ENCODE measurements at regions not wholly inside any gene's neighbourhood (a gene's known extent, or its start where the extent isn't known, plus 50 kb on each side); places are given as distances from the start of the nearest gene placed in this dataset.

DNA sequence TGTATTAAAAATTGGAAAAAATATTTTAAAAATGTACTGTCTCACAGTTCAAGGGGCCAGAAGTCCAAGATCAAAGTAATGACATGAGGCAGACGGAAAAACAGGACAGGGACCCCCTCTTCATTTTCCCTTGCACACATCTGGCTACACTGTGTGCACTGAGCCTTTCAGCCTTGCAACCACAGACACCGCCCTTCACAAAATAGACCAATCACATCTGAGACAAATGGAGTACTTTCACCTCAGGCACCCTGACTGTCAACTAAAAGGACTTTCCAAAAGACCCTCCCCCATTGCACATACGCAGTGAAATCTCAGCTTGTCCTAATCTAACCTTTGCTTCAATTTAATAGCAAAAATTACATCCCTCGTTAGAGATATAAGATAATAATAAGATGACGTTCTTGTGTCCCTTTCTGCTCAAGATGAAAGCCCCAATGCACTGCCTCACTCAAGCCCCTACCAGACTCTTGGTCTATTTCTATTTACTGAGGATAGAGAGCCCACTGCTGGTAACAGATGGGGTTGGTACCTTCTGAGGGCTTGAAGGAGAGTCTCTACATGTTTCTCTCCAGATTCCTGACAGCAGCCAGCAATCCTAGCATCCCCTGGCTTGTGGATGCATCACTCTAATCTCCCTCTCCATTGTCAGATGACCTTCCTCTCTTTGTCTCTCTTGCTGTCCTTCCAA, 514.8 kb upstream of the ADAMTS16 start:
- DNase-seq, result no peak
- Histone ChIP-seq H3K4me1 (no peaks in the 10 kb centered on the region), H3K27me3 (no peaks in the 10 kb centered on the region), H3K4me3 (replicated peaks in 1 of 3) (no peak overlapping the region), H3K27ac (no peak overlapping the region), H3K36me3 (no peaks in the 10 kb centered on the region), H3K9me3 (no peaks in the 10 kb centered on the region)
- intact Hi-C loops (cut with DNase I), result no loop called here
- 89 to 90% methylated on average over 5 of the region's 5 CpGs for WGBS, 2 donors
- TF ChIP-seq POLR2A (IDR thresholded peaks at IDR 0.05), result no peak
- TF ChIP-seq, protein P1, sequence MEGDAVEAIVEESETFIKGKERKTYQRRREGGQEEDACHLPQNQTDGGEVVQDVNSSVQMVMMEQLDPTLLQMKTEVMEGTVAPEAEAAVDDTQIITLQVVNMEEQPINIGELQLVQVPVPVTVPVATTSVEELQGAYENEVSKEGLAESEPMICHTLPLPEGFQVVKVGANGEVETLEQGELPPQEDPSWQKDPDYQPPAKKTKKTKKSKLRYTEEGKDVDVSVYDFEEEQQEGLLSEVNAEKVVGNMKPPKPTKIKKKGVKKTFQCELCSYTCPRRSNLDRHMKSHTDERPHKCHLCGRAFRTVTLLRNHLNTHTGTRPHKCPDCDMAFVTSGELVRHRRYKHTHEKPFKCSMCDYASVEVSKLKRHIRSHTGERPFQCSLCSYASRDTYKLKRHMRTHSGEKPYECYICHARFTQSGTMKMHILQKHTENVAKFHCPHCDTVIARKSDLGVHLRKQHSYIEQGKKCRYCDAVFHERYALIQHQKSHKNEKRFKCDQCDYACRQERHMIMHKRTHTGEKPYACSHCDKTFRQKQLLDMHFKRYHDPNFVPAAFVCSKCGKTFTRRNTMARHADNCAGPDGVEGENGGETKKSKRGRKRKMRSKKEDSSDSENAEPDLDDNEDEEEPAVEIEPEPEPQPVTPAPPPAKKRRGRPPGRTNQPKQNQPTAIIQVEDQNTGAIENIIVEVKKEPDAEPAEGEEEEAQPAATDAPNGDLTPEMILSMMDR (IDR thresholded peaks at IDR 0.05), result no peak

DNA sequence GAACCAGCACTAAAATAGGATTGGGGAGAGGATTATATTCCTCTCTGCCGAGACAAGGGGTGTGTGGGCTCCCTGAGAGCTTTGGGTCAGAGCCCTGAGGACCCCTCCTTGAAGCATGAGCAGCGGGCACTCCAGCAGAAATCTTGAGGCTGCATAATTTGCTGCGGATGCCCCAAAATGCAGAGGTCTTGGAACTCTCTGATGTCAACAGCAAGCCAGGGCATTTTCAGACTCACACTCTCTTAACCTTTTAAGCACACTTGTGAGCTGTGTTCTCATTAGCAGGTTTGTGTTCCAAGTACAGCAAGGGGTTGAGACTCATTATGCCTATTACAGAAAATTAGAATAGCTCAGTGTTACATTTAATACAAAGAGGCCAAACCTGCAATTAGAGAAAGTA, 513.0 kb upstream of the ADAMTS16 start:
- no peak overlapping the region for H3K27ac ChIP-seq
- H3K27me3 ChIP-seq, result no peaks in the 10 kb centered on the region
- no peak for TF ChIP-seq POLR2A (IDR thresholded peaks at IDR 0.05)
- no peak overlapping the region for H3K4me3 ChIP-seq (replicated peaks in 1 of 3)
- intact Hi-C loops (cut with DNase I), result no loop called here
- H3K9me3 ChIP-seq, result no peaks in the 10 kb centered on the region
- WGBS, 2 donors, result 32 to 38% methylated on average over 3 of the region's 3 CpGs
- DNase-seq, result no peak
- no peaks in the 10 kb centered on the region for H3K4me1 ChIP-seq
- H3K36me3 ChIP-seq, result no peaks in the 10 kb centered on the region

DNA sequence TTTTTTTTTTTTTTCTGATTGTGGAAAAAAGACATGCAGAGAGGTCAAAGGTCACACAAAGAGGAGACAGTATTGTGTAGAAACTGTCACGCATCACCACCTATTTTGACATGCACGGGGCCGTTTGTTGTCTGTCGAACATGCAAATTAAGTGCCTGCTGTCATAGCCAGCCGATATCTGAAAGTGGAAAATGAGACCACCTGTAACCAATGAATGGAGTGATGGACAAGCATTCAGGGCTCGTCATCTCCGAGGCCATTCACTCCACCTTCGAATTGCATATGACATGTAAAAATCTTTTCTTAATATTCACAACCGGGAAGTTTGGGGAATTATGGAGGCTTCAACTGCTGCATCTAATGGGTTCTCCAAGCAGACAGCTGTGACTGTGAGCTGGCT, 512.2 kb upstream of the ADAMTS16 start:
- no peaks in the 10 kb centered on the region for H3K9me3 ChIP-seq
- H3K27me3 ChIP-seq, result no peaks in the 10 kb centered on the region
- intact Hi-C loops (cut with DNase I), result no loop called here
- no peak for DNase-seq
- 65 to 66% methylated on average over 9 of the region's 9 CpGs for WGBS, 2 donors
- no peaks in the 10 kb centered on the region for H3K4me1 ChIP-seq
- H3K4me3 ChIP-seq (replicated peaks in 1 of 3), result no peak overlapping the region
- TF ChIP-seq, protein P1 (IDR thresholded peaks at IDR 0.05), result no peak
- TF ChIP-seq POLR2A (IDR thresholded peaks at IDR 0.05), result no peak
- no peak overlapping the region for H3K27ac ChIP-seq
- H3K36me3 ChIP-seq, result no peaks in the 10 kb centered on the region

DNA sequence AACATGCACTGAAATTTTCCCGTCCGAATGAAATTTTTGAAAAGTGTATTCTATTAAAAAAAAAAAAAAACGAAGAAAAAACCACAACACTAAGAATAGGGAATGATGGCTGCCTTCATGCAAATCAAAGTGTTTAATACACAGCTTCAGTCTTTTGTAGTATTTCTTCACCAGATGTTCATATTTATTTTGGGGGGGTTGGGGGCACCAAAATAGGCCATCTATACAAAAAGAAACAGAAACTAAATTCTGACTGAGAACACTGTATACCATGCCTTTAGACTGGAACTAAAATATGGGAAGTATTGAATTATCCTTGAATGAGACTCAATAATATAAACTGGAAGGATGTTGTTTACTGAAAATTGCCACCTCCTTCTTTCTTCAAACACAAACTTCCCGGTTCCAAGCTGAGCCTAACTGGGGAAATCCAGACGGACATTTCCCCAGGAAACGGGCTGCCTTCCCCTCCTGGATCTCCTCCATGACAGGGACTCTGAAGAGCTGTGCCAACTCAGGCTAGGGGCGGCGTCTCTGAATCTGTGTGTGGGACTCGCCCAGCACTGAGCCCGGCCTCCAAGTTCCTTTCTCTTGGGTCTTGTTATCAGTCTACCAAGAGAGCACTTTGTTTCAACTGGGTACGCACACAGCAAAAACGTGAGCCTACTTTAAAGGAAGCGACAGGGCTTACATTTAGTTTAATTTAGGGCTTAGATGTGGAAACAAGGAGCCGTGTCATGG, 511.3 kb upstream of the ADAMTS16 start:
- DNase-seq, result no peak
- WGBS, 2 donors, result 77 to 82% methylated on average over 14 of the region's 14 CpGs
- Histone ChIP-seq H3K9me3 (no peaks in the 10 kb centered on the region), H3K27me3 (no peaks in the 10 kb centered on the region), H3K36me3 (no peaks in the 10 kb centered on the region), H3K27ac (no peak overlapping the region), H3K4me3 (replicated peaks in 1 of 3) (no peak overlapping the region), H3K4me1 (no peaks in the 10 kb centered on the region)
- intact Hi-C loops (cut with DNase I), result no loop called here
- no peak for TF ChIP-seq POLR2A (IDR thresholded peaks at IDR 0.05)
- TF ChIP-seq, protein P1 (IDR thresholded peaks at IDR 0.05), result no peak

DNA sequence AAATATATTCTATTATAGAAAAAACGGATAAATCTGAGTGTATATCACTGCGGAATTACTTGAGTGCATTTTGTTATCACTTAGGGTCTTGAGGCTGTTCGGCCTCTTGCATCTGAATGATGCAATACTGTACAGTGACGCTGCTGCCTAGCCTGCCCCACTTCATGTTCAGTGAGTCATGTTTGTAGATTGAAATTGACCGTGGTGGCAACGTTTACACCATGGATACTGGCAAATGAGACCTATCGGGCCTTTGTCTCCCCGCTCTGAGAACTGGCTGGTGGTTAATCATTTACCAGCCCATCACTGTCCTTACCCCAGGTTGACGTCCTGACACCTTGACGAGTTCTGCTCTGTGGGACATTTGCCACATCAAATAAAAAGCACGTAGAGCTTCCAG, 510.1 kb upstream of the ADAMTS16 start:
- Histone ChIP-seq H3K4me1 (no peaks in the 10 kb centered on the region), H3K9me3 (no peaks in the 10 kb centered on the region), H3K36me3 (no peaks in the 10 kb centered on the region), H3K27me3 (no peaks in the 10 kb centered on the region), H3K4me3 (replicated peaks in 1 of 3) (no peak overlapping the region), H3K27ac (no peak overlapping the region)
- WGBS, 2 donors, result 75 to 79% methylated on average over 11 of the region's 11 CpGs
- TF ChIP-seq, protein P1 (IDR thresholded peaks at IDR 0.05), result no peak
- TF ChIP-seq POLR2A (IDR thresholded peaks at IDR 0.05), result no peak
- DNase-seq, result no peak
- intact Hi-C loops (cut with DNase I), result no loop called here

Data from thyroid gland (tissue), 4 donors.